Lung (tissue), 11 donors: ENCODE measurements at regions not wholly inside any gene's neighbourhood (a gene's known extent, or its start where the extent isn't known, plus 50 kb on each side); places are given as distances from the start of the nearest gene placed in this dataset.

Experiments
- ATAC-seq: fragments of 200-7000 bp; cut with Tn5 transposase; one replicate; pipeline ENCODE4 v1.9.1; 2020; ENCODE audit warnings: moderate number of reproducible peaks; ENCODE audit not compliant: insufficient read depth, low FRiP score
- DNase-seq, 3 donors: peaks; one replicate each; pipeline ENCODE4 v3.0.0-alpha.2; 2013 to 2017
- H3K27ac ChIP-seq, 2 donors: one replicate each; pipeline ENCODE4 v1.5.1; 2013; ENCODE audit warnings: mild to moderate bottlenecking in 2 of 2, moderate library complexity in 2 of 2, control low read depth in 1 of 2, inconsistent platforms in 1 of 2, low read depth in 1 of 2, low read length in 1 of 2
- H3K27me3 ChIP-seq, 3 donors: one replicate each; pipeline ENCODE4 v1.5.1; 2013; ENCODE audit warnings: low read length in 2 of 3; ENCODE audit not compliant: control insufficient read depth in 3 of 3, insufficient read depth in 3 of 3
- H3K36me3 ChIP-seq, 4 donors: one replicate each; pipeline ENCODE4 v1.5.1; 2013; ENCODE audit warnings: low read length in 4 of 4, mild to moderate bottlenecking in 1 of 4, moderate library complexity in 1 of 4; ENCODE audit not compliant: control insufficient read depth in 4 of 4, insufficient read depth in 4 of 4
- H3K4me1 ChIP-seq, 5 donors: one replicate each; pipeline ENCODE4 v1.5.1; 2013; ENCODE audit warnings: low read length in 5 of 5, mild to moderate bottlenecking in 2 of 5, moderate library complexity in 1 of 5; ENCODE audit not compliant: control insufficient read depth in 5 of 5, insufficient read depth in 5 of 5
- H3K4me3 ChIP-seq: one replicate; pipeline ENCODE4 v1.5.1; 2013; ENCODE audit warnings: mild to moderate bottlenecking, control low read depth, moderate library complexity
- H3K9ac ChIP-seq, 2 donors: one replicate each; pipeline ENCODE4 v1.5.1; 2013; ENCODE audit warnings: low read length in 2 of 2, control low read depth in 1 of 2; ENCODE audit not compliant: insufficient read depth in 1 of 2
- H3K9me3 ChIP-seq, 4 donors: one replicate each; pipeline ENCODE4 v1.5.1; 2013; ENCODE audit warnings: low read length in 3 of 4, mild to moderate bottlenecking in 1 of 4, moderate library complexity in 1 of 4; ENCODE audit not compliant: control insufficient read depth in 4 of 4, insufficient read depth in 3 of 4
- CTCF ChIP-seq: IDR thresholded peaks from 2 replicates; pipeline ENCODE4 v1.5.1; 2012; ENCODE audit warnings: mild to moderate bottlenecking; ENCODE audit errors: control extremely low read depth, extremely low read depth
- WGBS, 2 donors: extraction: QIAGEN DNeasy Blood & Tissue Kit; methylation state at CpG; one replicate each; pipeline ENCODE4 v1.1.7; 2013; 5-methylcytosine and 5-hydroxymethylcytosine counted together
- donor health status: control.
- donor health status: control.
- donor health status: Bipolar disorder and iron deficiency.
- donor health status: healthy.
- donor health status: DM: yes; HTN: yes; CAD: no.

GRCh38 chr7:46286356-46286755 lies 365.3 kb upstream of the IGFBP3 start:
- Histone ChIP-seq H3K4me3 (no peak overlapping the region), H3K27me3 (no peaks in the 10 kb centered on the region), H3K36me3 (no peaks in the 10 kb centered on the region), H3K4me1 (peaks cover 0 to 8% (median 3%) of the 10 kb centered on the region in 5 donors), H3K9me3 (peaks cover 0 to 2% (median 0%) of the 10 kb centered on the region in 4 donors), H3K9ac (no peak overlapping the region), H3K27ac (no peak overlapping the region)
- TF ChIP-seq CTCF, result no peak
- DNase-seq (no peak), ATAC-seq (no peak)
- WGBS, 2 donors, result 83 to 89% methylated on average over 2 of the region's 2 CpGs

- 2 to 41% methylated on average over 1 of the region's 1 CpG for WGBS, 2 donors
- H3K36me3 ChIP-seq, result no peaks in the 10 kb centered on the region
- peaks cover 0 to 2% (median 0%) of the 10 kb centered on the region in 4 donors for H3K9me3 ChIP-seq
- no peak for TF ChIP-seq CTCF
- ATAC-seq (no peak), DNase-seq (no peak)
- H3K4me3 ChIP-seq, result no peak overlapping the region
- H3K27ac ChIP-seq, result no peak overlapping the region
- peaks cover 0 to 4% (median 2%) of the 10 kb centered on the region in 5 donors for H3K4me1 ChIP-seq
- H3K9ac ChIP-seq, result no peak overlapping the region
- H3K27me3 ChIP-seq, result no peaks in the 10 kb centered on the region
Measured at GRCh38 chr7:46285878-46286277, 364.8 kb upstream of the IGFBP3 start.

DNA sequence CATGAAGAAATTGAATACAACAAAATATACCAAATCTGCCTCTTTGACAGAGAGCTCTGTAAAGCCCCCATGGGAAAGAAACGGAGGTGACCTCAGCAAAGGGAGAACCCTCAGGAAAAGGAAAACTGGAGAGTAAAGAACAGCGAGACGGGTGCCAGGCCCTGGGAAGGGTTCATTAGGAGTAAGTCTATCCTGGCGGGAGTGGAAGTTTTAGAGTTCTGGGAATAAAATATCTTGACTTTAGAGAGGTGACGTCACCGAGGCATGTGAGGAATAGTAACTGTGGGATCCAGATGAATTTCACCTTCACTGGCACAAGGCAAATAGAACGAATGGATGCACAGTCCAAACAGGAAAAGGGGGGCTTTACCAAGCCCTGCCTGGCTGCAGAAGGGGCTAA lies 362.8 kb upstream of the IGFBP3 start:
- Histone ChIP-seq H3K9ac (no peak overlapping the region), H3K9me3 (peaks cover 0 to 2% (median 0%) of the 10 kb centered on the region in 4 donors), H3K27ac (peak overlapping the region in 1 of 2 donors; percentile 2), H3K4me1 (no peaks in the 10 kb centered on the region), H3K4me3 (no peak overlapping the region), H3K36me3 (no peaks in the 10 kb centered on the region), H3K27me3 (no peaks in the 10 kb centered on the region)
- DNase-seq, result no peak
- 72 to 86% methylated on average over 7 of the region's 7 CpGs for WGBS, 2 donors
- TF ChIP-seq CTCF, result no peak
- no peak for ATAC-seq

- no peak overlapping the region for H3K27ac ChIP-seq
- 72% methylated on average over 1 of the region's 1 CpG for WGBS, 2 donors
- TF ChIP-seq CTCF, result no peak
- H3K27me3 ChIP-seq, result no peaks in the 10 kb centered on the region
- no peaks in the 10 kb centered on the region for H3K36me3 ChIP-seq
- DNase-seq (no peak), ATAC-seq (no peak)
- no peak overlapping the region for H3K9ac ChIP-seq
- H3K4me1 ChIP-seq, result no peaks in the 10 kb centered on the region
- H3K9me3 ChIP-seq, result peaks cover 0 to 2% (median 0%) of the 10 kb centered on the region in 4 donors
- no peak overlapping the region for H3K4me3 ChIP-seq
Measured at GRCh38 chr7:46282155-46282554, 361.1 kb upstream of the IGFBP3 start.
